Smooth muscle cell (in vitro differentiated cells): ENCODE measurements at regions not wholly inside any gene's neighbourhood (a gene's known extent, or its start where the extent isn't known, plus 50 kb on each side); places are given as distances from the start of the nearest gene placed in this dataset.

Experiments used
- DNase-seq: peaks from one replicate; lab custom pipeline; 2025; ENCODE audit not compliant: unreplicated experiment; lab: John Stamatoyannopoulos, UW
- H2AFZ ChIP-seq: fragments of 200-600 bp; sonication (generic); 2 replicates; pipeline ENCODE4 v1.6.0; 2016; ENCODE audit warnings: antibody characterized with exemption, low read depth, mild to moderate bottlenecking
- H3F3A ChIP-seq: fragments of 200-600 bp; sonication (generic); 2 replicates; pipeline ENCODE4 v1.6.0; 2017; ENCODE audit warnings: antibody characterized with exemption, low read depth
- H3K27ac ChIP-seq: fragments of 200-600 bp; sonication (generic); 2 replicates; pipeline ENCODE4 v1.5.1; 2016; ENCODE audit warnings: low read depth, mild to moderate bottlenecking
- H3K27me3 ChIP-seq: fragments of 200-600 bp; sonication (generic); 2 replicates; pipeline ENCODE4 v1.6.1; 2016; ENCODE audit warnings: low read depth, mild to moderate bottlenecking
- H3K36me3 ChIP-seq: fragments of 200-600 bp; sonication (generic); 2 replicates; pipeline ENCODE4 v1.5.1; 2016; ENCODE audit warnings: low read depth
- H3K4me1 ChIP-seq: fragments of 200-600 bp; sonication (generic); 2 replicates; pipeline ENCODE4 v1.5.1; 2016; ENCODE audit warnings: low read depth
- H3K4me2 ChIP-seq: fragments of 200-600 bp; sonication (generic); 2 replicates; pipeline ENCODE4 v1.6.0; 2016; ENCODE audit warnings: mild to moderate bottlenecking
- H3K4me3 ChIP-seq: fragments of 200-600 bp; sonication (generic); 2 replicates; pipeline ENCODE4 v1.5.1; 2016; ENCODE audit warnings: mild to moderate bottlenecking
- H3K79me2 ChIP-seq: fragments of 200-600 bp; sonication (generic); 2 replicates; pipeline ENCODE4 v1.6.0; 2016; ENCODE audit warnings: low read depth, mild to moderate bottlenecking
- H3K9ac ChIP-seq: fragments of 200-600 bp; sonication (generic); 2 replicates; pipeline ENCODE4 v1.6.0; 2016; ENCODE audit warnings: low read depth
- H3K9me3 ChIP-seq: fragments of 200-600 bp; sonication (generic); replicated peaks from 2 replicates; pipeline ENCODE4 v1.5.1; 2016; ENCODE audit warnings: low read depth
- H4K20me1 ChIP-seq: fragments of 200-600 bp; sonication (generic); 2 replicates; pipeline ENCODE4 v1.6.0; 2016; ENCODE audit warnings: low read depth
- CTCF ChIP-seq: fragments of 200-600 bp; sonication (generic); IDR thresholded peaks from 2 replicates; pipeline ENCODE4 v1.5.1; 2017; ENCODE audit warnings: borderline replicate concordance, mild to moderate bottlenecking, antibody characterized with exemption; ENCODE audit not compliant: insufficient read depth, poor library complexity, severe bottlenecking
- WGBS: methylation state at CpG from one replicate; pipeline ENCODE4 v1.1.7; 2016; ENCODE audit warnings: low lambda C conversion rate; 5-methylcytosine and 5-hydroxymethylcytosine counted together

- no peak overlapping the region for H3K4me2 ChIP-seq
- H3F3A ChIP-seq = no peaks in the 10 kb centered on the region
- H3K79me2 ChIP-seq = no peaks in the 10 kb centered on the region
- no peaks in the 10 kb centered on the region for H4K20me1 ChIP-seq
- no peaks in the 10 kb centered on the region for H3K27me3 ChIP-seq
- H3K36me3 ChIP-seq = no peaks in the 10 kb centered on the region
- peaks cover 9% of the 10 kb centered on the region for H3K4me1 ChIP-seq
- TF ChIP-seq CTCF = peak; percentile 88
- H3K9me3 ChIP-seq = no peaks in the 10 kb centered on the region
- H2AFZ ChIP-seq = no peak overlapping the region
- peak; percentile 48 for DNase-seq
- H3K9ac ChIP-seq = no peak overlapping the region
- 25% methylated on average over 8 of the region's 8 CpGs for WGBS
- no peak overlapping the region for H3K4me3 ChIP-seq
- no peak overlapping the region for H3K27ac ChIP-seq
Measured at GRCh38 chr1:112808861-112809684, 93.9 kb upstream of the PPM1J start.

GRCh38 chr1:112807999-112808398 is 92.9 kb upstream of the PPM1J start:
- no peak overlapping the region for H3K27ac ChIP-seq
- no peaks in the 10 kb centered on the region for H3F3A ChIP-seq
- H3K4me3 ChIP-seq = no peak overlapping the region
- no peak overlapping the region for H3K4me2 ChIP-seq
- peaks cover 9% of the 10 kb centered on the region for H3K4me1 ChIP-seq
- no peak overlapping the region for H3K9ac ChIP-seq
- no peaks in the 10 kb centered on the region for H3K27me3 ChIP-seq
- no peak for TF ChIP-seq CTCF
- no peaks in the 10 kb centered on the region for H4K20me1 ChIP-seq
- no peaks in the 10 kb centered on the region for H3K79me2 ChIP-seq
- no peak for DNase-seq
- WGBS = 91% methylated on average over 3 of the region's 3 CpGs
- H2AFZ ChIP-seq = no peak overlapping the region
- no peaks in the 10 kb centered on the region for H3K36me3 ChIP-seq
- H3K9me3 ChIP-seq = no peaks in the 10 kb centered on the region

GRCh38 chr1:112807117-112807516 is 92.0 kb upstream of the PPM1J start:
- no peaks in the 10 kb centered on the region for H3K9me3 ChIP-seq
- H3K4me2 ChIP-seq = no peak overlapping the region
- no peak for TF ChIP-seq CTCF
- H3K36me3 ChIP-seq = no peaks in the 10 kb centered on the region
- WGBS = 58% methylated on average over 6 of the region's 6 CpGs
- H3K27me3 ChIP-seq = no peaks in the 10 kb centered on the region
- no peak overlapping the region for H3K9ac ChIP-seq
- DNase-seq = no peak
- H3K4me1 ChIP-seq = peaks cover 9% of the 10 kb centered on the region
- no peaks in the 10 kb centered on the region for H4K20me1 ChIP-seq
- H3K27ac ChIP-seq = no peak overlapping the region
- no peak overlapping the region for H3K4me3 ChIP-seq
- no peaks in the 10 kb centered on the region for H3F3A ChIP-seq
- no peak overlapping the region for H2AFZ ChIP-seq
- no peaks in the 10 kb centered on the region for H3K79me2 ChIP-seq

GRCh38 chr1:112806090-112806642 is 91.0 kb upstream of the PPM1J start:
- Histone ChIP-seq H3K36me3 (no peaks in the 10 kb centered on the region), H3K9ac (no peak overlapping the region), H3K9me3 (no peaks in the 10 kb centered on the region), H4K20me1 (no peaks in the 10 kb centered on the region), H3K4me3 (no peak overlapping the region), H3K4me2 (no peak overlapping the region), H3F3A (no peaks in the 10 kb centered on the region), H3K27me3 (no peaks in the 10 kb centered on the region), H3K4me1 (peaks cover 9% of the 10 kb centered on the region), H3K79me2 (no peaks in the 10 kb centered on the region), H2AFZ (no peak overlapping the region), H3K27ac (no peak overlapping the region)
- WGBS = 84% methylated on average over 3 of the region's 3 CpGs
- no peak for DNase-seq
- no peak for TF ChIP-seq CTCF
